ENCODE measurements at regions not wholly inside any gene's neighbourhood (a gene's known extent, or its start where the extent isn't known, plus 50 kb on each side); places are given as distances from the start of the nearest gene placed in this dataset.
"Not testable (repeated sequence)": the region's sequence is repeated elsewhere in the genome, so short reads cannot be mapped to it uniquely, and the experiment has no call there.

DNA sequence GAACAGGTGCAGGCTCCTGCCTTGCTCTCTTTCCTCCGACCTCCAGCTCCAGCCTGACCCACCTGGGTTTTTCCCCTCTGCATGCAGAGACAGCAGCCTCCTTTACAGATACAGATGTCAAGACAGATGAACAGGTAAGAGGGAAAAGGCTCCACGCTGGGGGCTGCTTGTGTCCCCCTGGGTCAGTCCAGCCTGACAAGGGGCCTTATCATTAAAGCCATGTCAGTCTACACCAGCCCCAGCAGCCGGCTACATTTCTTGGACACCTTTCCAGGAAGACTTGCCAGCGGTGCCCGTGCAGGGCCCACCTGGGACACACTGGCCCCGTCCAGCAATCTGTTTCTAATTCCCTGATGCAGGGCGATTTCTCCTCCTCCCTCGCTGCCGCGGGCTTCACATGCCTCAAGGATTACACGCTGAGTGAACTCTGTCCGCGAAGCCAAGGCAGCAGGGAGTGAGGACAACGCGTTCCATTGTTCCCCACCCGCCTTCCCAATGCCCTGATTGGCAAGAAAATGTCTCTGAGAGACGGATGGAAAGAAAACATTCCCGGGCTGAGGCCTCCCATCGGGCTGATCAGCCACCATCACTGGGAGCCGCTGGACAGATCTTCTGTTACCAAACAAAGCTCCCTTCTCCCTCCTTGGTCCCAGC, 184.7 kb downstream of the C16orf95 start:
- DNase-seq (ENCODE audit: low spot score): no peak

DNA sequence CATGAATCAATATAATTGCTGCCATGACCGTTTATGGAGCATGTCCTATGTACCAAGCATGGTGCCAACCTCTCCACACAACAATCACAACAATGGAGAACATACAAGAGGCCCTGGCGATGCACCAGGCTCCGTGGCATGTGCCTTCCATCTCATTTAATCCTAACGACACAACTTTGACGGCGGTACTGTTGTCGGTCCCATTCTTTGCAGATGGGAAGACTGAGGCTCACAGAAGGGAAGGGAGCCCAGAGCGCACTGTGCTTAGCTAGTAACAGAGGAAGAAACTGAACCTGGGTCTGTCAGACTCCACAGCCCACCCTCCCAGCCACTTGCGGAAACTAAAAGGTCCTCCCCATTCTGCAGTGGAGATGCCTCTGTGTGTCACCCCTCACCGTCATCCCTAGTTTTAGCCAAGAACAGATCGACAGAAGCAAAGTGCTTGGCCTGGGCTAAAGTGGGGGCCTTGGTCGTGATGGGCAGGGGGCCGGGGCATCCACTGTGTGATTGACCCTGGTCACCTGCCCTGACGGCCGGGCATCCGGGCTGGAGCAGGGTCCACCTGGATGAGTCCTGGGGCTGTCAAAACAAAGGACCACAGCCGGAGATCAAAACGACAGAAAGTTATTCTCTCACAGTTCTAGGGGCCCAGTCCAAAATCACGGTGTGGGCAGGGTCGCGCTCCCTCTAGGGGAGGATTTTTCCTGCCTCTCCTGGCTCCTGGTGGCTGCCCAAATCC, 183.9 kb downstream of the C16orf95 start:
- no peak for DNase-seq (ENCODE audit: low spot score)

DNA sequence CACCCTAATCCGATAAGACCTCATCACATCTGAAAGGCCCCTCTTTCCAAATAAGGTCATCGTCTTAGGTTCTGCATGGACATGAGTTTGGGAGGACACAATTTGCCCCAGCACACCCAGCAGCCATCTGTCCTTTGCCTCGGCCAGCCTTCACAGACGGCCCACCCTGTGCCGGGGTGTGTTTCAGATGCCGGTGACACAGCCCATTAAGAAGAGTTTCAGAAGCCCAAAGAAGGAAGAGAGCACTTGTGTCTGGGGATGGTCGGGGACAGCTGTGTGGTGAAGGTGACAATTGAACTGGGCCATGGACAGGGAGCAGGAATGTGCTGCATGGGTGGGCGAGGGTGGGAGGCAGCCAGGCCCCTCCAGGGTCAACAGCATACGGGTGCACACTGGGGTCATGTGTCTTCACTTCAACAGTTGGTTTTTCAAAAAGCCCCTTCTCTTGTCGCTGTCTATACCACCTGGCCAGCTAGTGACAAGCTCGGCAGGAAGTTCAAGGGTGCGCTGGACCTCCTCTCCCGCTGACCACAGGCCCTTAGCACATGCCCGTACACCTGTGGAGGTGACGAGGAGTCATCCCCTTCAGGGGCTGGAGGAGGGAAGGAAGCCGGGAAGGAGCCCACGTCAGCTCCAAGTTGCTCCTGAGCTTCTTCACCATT, 183.1 kb downstream of the C16orf95 start:
- no peak for DNase-seq (ENCODE audit: low spot score)

DNA sequence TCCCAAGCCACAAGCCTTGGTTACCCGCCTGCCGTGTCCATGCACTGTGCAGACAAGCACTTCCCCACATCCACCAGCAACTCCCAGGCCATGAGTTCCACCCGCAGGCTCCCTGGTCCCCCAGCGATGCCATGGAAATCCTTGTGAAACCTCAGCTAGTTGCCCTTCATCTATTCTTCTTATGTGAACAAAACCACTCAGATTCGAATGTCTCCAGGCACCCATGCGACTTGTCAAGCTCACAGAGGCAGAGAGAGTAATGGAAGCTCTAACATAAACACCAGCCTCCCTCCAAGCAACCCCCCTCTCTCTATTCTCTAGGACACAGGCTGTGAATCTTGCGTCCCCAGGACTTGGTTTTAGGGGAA, 182.6 kb downstream of the C16orf95 start:
- no peak for DNase-seq (ENCODE audit: low spot score)

DNA sequence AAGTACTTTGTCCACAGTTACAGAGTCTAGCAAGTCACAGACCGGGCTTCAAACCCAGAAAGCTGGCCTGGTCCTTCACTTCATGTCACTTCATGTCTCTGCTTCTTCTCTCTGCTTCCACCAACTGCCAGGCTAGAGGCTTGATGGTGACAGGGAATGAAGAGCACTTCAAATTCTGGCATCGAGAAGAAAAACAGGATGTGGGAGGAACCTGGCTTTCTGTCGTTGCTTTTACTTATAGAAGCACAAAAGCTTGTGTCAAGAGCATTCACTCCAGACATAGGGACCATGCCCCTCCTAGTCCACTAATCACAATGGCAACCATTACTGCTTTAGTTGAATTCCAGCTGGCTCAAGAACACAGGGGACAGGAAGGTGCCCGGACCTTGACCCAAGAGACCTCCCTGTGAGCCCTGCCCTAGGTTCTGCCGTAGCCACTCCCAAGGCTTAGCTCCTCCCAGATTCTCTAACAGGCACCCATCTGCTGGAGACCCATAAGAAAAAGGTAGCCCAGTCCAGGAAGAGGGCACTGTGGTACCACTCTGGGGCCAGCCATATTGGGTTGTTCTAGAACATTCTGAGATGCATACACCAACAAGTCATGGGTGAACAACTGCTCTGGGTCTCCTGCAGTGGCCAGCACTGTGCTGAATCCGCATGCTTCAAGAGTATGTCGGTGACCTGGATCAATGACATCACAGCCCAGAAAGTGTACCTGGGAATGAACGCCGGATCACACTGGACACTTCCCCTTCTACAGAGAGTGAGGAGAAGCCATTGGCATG, 181.8 kb downstream of the C16orf95 start:
- no peak for DNase-seq (ENCODE audit: low spot score)

DNA sequence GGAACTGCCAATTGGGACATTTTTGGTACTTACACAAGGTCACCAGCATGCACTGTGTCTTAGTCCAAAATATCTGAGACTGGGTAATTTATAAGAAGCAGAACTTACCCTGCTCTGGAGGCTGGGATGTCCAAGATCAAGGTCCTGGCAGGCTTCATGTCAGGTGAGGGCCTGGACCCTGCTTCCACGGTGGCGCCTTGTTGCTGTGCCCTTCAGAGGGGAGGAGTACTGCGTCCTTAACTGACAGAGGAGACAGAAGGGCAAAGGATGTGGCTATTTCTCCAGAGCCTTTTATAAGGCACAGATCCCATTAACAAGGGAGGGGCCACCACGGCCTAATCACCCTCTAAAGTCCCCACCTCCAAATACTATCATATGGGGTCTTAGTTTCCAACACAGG, 178.9 kb downstream of the C16orf95 start:
- no peak for DNase-seq (ENCODE audit: low spot score)

DNA sequence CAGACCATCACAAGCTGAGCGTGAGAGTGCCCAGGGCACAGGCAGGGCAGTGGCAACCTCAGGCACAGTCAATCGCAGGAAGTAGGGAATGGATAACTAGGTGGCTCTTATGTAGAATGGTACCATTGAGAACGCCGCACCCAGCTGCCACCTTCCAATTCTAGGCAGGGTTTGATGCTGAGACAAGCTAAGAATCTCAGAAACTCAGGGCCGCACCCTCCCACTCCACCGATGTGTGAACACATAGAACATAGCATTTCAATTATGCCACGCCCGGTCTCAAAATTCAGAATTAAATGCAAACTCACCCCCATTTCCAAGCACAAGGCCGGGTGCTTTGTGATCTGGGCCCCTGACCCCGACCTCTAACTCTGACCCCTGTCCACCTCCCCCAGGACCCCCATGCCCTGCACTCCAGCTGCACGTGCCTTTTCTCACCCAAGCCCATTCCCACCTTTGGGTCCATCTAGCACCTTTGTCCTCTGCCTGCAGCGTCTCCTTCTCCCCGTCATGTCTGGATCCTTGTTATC, 178.4 kb downstream of the C16orf95 start:
- no peak for DNase-seq (ENCODE audit: low spot score)

DNA sequence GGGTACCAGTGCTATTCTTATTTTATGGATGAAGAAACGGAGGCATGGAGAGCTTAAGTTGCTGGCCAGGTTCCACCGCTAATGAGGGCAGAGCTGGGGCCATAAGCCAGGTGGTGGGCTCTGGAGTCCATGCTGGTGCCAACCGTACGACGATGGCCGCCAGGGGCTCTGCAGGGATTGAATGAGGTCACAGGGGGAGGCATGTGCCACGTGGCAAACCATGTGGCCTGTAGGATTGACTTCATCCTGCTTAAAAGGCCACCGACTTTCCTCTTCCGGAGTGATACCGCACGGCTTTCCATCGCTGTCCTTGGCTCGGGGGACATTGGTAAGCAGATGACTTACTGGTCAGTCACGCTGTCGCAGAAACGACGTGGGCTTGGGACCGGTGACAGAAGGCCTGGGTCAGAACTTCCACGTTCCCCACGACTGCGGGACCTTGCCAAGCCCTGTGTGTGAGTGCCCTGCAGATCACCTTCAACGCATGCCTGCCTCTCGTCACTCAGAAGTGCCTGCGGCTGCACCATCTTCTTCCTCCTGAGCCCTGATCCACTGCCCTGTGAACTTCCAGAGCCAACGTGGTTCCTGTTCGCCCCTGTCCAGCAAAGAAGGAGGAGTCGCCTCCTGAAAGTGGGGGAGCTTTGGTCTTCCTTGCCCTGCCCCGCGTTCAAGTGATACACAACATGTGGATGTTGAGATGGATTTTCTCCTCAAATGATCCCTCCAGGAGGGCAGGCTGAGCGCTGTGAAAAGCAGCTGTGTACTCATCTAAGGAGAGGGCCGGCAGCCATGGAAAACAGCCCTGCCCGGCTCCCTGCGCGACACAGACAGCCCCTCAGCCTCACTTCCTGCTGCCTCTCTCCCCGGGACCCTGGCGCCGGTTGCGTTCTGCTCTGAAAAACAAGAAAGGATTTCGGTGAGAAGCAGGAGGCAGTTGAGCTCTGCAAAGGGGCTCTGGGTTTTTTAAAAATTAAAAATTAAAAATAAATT, 176.7 kb downstream of the C16orf95 start:
- DNase-seq (ENCODE audit: low spot score): no peak

DNA sequence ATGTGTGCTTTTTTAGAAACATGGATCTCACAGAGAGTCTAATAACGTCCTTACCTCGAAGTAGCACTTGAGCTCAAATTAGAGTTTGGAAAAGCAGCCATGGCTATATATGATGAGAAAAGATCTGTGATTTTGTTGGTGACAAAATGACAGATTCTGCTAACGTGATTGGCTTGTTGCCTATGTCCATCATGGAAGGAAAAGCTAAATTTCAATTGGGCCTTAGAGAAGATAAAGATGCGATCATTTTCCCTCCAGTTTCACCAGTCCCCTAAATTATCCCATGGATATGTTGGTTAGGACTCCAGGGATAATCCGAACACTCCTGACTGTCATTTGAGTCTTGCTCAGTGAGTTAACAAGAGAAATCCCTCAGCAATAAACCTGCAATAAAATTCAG, 175.8 kb downstream of the C16orf95 start:
- DNase-seq (ENCODE audit: low spot score): no peak

DNA sequence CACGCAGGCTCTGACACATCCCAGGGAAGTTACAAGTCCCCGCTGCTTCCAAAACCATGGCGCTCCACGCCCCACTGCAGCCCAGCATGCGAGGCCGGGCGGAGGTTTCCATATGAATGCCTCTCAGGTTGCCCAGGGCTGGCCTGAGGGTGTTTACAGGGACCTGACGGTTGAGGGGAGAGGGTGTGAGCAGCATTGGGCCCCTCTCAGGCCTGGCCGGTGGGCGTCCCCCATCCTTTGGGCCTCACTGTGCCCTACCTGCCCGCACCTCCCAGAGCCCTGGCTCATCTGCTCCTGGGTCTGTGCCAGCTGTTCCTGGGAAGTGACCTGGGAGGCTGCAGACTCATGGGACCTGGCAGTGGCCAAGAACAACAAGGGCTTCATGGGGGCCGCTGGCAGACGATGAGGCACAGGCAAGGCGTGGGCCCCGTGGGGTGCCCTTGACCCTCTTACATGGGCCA, 173.5 kb downstream of the C16orf95 start:
- DNase-seq (ENCODE audit: low spot score): no peak

DNA sequence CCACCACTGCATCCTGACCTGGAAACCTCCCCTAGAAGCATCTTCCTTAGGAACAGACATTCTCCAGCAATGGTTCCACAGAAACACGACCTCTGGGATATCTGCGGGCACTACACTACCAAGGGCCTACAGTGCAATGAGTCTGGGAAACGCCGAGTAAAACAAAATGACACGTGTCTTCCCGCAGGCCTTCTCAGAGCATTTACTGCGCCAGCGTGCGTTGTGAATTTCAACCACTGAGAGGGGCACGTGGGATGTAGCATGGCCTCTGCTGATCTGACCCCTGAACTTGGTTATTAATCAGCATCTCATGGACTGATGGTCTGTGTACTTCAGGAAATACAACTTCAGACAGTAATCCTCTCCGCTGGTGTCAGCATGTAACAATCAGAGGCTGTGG, 173.0 kb downstream of the C16orf95 start:
- no peak for DNase-seq (ENCODE audit: low spot score)

DNA sequence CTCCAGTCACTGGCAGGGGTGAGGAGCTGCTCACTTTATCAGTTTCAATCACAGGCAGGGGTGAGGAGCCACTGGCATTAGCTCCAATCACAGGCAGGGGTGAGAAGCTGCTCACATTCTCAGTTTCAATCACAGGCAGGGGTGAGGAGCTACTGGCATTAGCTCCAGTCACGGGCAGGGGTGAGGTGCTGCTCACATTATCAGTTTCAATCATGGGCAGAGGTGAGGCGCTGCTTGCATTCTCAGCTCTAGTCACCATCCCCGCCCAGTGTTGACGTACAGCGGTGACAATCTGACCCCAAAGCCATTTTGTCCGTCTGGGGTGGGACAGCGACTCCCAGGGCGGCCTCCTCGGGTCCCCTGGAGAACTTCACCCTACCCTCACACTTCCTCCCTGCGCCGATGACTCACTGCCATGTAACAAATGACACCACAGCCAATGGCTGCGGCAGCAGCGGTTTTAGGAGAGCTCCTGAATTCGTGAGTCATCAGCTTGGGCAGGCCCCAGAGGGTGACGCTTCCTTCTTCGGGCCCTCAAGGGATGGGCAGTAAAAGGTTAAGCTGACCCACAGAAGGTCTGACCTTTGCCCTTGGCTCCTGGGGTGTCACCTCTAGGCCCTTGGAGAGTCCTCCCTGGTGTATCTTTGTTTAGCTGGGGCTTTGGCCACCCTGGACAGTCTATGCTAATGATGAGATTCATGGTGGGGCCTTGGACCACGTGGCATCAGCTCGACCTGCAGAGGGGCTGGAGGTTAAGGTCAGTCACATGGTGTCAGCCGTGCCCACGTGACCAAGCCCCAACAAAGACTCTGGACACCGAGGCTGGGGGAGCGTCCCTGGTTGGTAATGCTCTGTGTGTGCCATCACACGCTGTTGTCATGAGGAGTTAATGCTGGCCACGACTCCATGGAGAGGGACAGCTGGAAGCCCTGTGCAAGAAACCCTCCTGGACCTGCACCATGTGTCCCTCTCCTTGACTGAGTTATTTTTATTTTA, 171.7 kb downstream of the C16orf95 start:
- DNase-seq (ENCODE audit: low spot score): no peak

DNA sequence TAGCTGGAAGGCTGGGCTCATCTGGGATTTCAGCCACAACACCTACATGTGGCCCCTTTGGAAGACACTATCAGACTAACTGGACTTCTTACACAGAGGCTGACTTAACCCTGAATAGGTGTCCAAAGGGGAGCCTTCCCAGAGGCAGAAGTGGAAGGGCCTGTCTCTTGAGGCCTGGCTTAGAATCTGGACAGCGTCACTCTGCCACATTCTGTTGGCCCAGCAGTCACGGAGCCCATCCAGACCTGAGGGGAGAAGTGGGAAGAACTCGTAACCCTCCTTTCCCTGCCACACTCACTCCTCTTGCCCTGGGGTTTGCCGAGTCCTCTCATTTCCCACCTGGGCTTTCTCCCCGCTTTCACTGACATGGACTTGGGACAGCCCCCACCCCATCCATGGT, 170.5 kb downstream of the C16orf95 start:
- no peak for DNase-seq (ENCODE audit: low spot score)

DNA sequence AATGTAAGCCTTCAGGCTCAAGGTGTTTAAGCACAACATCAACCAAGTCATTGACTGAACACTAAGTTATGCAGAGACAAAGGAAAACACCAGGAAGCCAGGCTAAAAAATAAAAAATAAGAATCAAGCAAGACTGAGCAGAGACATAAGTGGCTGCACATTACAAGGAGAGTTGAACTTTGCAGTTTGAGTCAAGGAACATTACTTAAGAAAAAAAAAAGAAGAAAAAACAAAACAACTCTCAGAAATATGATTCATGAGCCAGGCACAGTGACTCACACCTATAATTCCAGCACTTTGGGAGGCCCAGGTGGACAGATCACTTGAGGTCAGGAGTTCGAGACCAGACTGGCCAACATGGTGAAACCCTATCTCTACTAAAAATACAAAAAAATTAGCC, 168.1 kb downstream of the C16orf95 start:
- DNase-seq (ENCODE audit: low spot score): no peak

DNA sequence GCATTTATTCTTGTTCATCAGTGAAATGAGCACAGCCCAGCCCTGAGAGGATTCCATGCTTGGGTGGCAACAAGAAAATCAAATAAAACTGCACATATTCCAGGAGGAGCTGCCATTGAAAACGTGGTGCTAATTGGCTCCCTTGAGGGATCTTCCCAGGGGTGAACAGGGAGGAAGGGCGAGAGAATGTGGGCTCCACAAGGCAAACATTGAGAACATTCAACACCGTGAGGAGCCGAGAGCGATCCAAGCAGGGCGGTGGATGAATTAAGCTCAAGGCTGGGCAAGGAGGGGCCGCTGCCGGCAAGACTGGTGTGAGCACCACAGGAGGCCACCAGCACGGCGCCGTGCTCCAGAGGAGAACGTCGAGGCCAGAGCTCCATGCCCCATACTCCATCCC, 166.9 kb downstream of the C16orf95 start:
- no peak for DNase-seq (ENCODE audit: low spot score)

DNA sequence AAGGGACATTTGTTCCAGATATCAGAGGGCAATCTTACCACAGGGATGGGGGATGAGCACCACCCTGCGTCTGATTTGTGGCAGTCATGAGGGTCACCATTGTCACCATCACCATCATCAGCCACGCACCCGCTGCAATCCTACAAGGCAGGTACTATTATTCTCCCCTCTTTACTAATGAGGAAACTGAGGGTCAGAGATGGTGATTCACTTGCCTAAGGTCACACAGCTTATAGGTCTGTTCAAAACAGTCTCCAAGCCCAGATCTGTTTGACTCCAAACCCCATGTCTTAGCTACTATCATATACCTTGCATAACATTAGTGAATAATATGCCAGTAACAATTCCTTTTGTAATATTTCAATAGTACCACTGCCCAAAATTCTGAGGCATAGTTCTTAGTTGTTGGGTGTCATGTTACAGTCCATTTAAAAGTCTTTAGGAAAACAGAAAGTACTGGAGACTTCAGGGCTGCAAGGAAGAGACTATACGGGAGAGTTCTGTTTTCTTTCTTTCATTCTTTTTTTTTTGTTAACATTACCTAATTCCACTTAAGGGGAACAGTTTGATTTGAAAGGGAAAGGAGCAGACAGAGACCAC, 166.4 kb downstream of the C16orf95 start:
- no peak for DNase-seq (ENCODE audit: low spot score)

DNA sequence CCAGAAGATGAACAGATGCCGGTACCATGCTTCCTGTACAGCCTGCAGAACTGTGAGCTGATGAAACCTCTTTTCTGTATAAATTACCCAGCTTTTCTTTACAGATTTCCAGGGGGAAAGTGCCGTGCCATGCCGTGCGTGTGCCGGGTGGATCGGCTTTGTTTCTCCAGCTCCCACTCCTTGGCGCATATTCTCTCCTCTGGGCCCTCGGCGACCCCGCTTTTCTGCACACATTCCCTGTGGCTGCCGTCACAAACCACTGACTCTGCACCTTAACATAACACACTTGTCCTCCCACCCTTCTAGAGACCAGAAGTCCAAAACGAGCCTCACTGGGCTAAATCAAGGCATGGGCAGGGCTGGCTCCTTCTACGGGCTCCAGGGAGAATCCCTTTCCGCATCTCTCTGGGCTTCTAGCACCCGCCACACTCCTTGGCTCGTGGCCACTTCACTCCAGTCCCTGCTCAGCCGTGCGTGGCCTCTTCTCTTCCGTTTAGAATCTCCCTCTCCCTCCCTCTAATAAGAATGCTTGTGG, 164.9 kb downstream of the C16orf95 start:
- no peak for DNase-seq (ENCODE audit: low spot score)

DNA sequence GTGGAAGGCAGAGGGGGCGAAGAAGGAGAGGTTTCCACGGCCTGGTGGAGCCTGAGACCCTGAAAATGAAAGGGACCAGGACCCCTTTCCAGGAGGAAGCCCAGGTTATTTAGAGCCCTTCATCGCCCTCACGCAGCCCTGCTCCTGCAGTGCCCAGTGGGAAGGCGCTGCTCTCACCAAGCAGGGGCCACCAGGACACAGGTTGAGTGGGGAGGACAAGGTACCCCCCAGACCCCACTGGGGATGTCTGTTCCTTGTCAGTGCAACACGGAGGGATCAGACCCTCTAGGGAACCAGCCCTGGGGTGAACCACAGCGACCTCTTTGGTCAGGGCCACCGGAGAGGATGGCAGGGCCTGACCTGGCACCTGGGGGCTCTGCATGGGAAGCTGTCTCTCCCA, 163.9 kb downstream of the C16orf95 start:
- no peak for DNase-seq (ENCODE audit: low spot score)

DNA sequence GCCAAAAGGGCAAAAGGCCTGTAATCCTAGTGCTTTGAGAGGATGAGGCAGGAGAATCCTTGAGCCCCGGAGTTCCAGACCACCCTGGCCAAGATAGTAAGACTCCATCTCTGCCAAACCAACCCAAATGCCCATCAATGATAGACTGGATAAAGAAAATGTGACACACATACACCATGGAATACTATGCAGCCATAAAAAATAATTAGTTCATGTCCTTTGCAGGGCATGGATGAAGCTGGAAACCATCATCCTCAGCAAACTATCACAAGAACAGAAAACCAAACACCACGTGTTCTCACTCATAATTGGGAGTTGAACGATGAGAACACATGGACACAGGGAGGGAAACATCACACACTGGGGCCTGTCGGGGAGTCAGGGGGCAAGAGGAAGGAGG, 161.9 kb downstream of the C16orf95 start:
- DNase-seq (ENCODE audit: low spot score): not testable (repeated sequence)

All from D341Med (cell line).